ENCODE measurements at regions not wholly inside any gene's neighbourhood (a gene's known extent, or its start where the extent isn't known, plus 50 kb on each side); places are given as distances from the start of the nearest gene placed in this dataset.

GRCh38 chr6:19087897-19088296 lies 700.7 kb downstream of the RNF144B start (continued):
- TF ChIP-seq, protein P1, sequence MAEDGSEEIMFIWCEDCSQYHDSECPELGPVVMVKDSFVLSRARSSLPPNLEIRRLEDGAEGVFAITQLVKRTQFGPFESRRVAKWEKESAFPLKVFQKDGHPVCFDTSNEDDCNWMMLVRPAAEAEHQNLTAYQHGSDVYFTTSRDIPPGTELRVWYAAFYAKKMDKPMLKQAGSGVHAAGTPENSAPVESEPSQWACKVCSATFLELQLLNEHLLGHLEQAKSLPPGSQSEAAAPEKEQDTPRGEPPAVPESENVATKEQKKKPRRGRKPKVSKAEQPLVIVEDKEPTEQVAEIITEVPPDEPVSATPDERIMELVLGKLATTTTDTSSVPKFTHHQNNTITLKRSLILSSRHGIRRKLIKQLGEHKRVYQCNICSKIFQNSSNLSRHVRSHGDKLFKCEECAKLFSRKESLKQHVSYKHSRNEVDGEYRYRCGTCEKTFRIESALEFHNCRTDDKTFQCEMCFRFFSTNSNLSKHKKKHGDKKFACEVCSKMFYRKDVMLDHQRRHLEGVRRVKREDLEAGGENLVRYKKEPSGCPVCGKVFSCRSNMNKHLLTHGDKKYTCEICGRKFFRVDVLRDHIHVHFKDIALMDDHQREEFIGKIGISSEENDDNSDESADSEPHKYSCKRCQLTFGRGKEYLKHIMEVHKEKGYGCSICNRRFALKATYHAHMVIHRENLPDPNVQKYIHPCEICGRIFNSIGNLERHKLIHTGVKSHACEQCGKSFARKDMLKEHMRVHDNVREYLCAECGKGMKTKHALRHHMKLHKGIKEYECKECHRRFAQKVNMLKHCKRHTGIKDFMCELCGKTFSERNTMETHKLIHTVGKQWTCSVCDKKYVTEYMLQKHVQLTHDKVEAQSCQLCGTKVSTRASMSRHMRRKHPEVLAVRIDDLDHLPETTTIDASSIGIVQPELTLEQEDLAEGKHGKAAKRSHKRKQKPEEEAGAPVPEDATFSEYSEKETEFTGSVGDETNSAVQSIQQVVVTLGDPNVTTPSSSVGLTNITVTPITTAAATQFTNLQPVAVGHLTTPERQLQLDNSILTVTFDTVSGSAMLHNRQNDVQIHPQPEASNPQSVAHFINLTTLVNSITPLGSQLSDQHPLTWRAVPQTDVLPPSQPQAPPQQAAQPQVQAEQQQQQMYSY (CRISPR knock-in tag; IDR thresholded peaks at IDR 0.05): no peak
- TF ChIP-seq BACH1 (IDR thresholded peaks at IDR 0.05; ENCODE audit: borderline replicate concordance) (no peak), RFX5 (IDR thresholded peaks at IDR 0.05; ENCODE audit: low read depth, low read length) (no peak)

DNA sequence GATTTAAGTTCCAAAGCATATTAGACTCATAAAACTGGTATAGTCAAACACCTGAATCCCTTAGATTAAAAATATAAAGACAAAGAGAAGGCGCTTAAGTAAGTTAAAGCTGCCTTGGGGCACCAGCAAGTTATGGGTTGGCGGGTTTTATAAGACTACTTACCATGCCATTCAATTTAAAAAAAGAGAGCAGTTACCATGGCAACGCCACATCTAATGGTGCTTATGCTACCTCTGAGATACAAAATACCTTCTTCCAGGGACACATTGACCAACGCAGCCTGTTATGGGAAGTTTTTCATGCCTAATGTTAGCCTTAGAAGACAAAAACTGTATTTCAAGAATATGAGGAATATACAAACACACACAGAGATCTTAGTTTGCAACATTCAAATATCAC lies 713.6 kb downstream of the RNF144B start:
- in situ Hi-C loops (cut with MboI): no loop called here
- CTCF ChIA-PET: no interaction called here

More for the DNA sequence above, 713.6 kb downstream of the RNF144B start:
- no peak for DNase-seq (ENCODE audit: low read depth, low spot score)
- intact Hi-C loops (cut with micrococcal nuclease; ENCODE audit: unreplicated experiment): no loop called here
- Histone ChIP-seq H3K4me2 (ENCODE audit: control insufficient read depth, insufficient read depth) (no peak overlapping the region), H3K4me1 (ENCODE audit: control insufficient read depth, insufficient read depth, low read length) (no peaks in the 10 kb centered on the region), H3K36me3 (ENCODE audit: control insufficient read depth in 2 of 2, insufficient read depth in 2 of 2, low read length in 1 of 2) (no peaks in the 10 kb centered on the region), H3K9me3 (replicated peaks; ENCODE audit: control insufficient read depth, insufficient read depth, low read length) (no peaks in the 10 kb centered on the region), H3K4me3 (no peak overlapping the region), H2AFZ (ENCODE audit: control insufficient read depth, low read depth, low read length) (no peak overlapping the region), H3K27me3 (replicated peaks in 1 of 2; ENCODE audit: control insufficient read depth in 2 of 2, insufficient read depth in 2 of 2, low read length in 1 of 2) (no peaks in the 10 kb centered on the region), H3K79me2 (ENCODE audit: control insufficient read depth, insufficient read depth, low read length) (no peaks in the 10 kb centered on the region), H3K9ac (ENCODE audit: control insufficient read depth, insufficient read depth, low read length) (no peak overlapping the region), H4K20me1 (ENCODE audit: control insufficient read depth, insufficient read depth) (no peaks in the 10 kb centered on the region), H3K27ac (ENCODE audit: control insufficient read depth, insufficient read depth) (no peak overlapping the region)
- SMC1A ChIA-PET (ENCODE audit: uncharacterized antibody, unreplicated experiment): no interaction called here
- TF ChIP-seq TCF3 (IDR thresholded peaks at IDR 0.05; ENCODE audit: borderline replicate concordance, insufficient read depth, low read depth, low read length) (no peak), SMARCA5 (IDR thresholded peaks at IDR 0.05) (no peak), KDM1A (IDR thresholded peaks at IDR 0.05; ENCODE audit: borderline replicate concordance) (no peak)
- 2% methylated on average over 4 of the region's 4 CpGs for WGBS (ENCODE audit: insufficient coverage, insufficient replicate concordance, low lambda C conversion rate, missing lambda C conversion rate)
- no peak for FAIRE-seq
- POLR2A ChIA-PET: no interaction called here
- RAD21 ChIA-PET (ENCODE audit: unreplicated experiment): no interaction called here
- no peak for ATAC-seq
- BruUV-seq (replicated peaks): no TSS peak

All from GM12878 (cell line).